IPS-18a (cell line): ENCODE measurements at regions not wholly inside any gene's neighbourhood (a gene's known extent, or its start where the extent isn't known, plus 50 kb on each side); places are given as distances from the start of the nearest gene placed in this dataset.
A peak's percentile ranks its signal among the peaks of the same experiment; 100 is the strongest.
"Not testable (repeated sequence)": the region's sequence is repeated elsewhere in the genome, so short reads cannot be mapped to it uniquely, and the experiment has no call there.

Experiments used
- H3K27ac ChIP-seq: one replicate; pipeline ENCODE4 v1.5.1; 2013; ENCODE audit warnings: low read length
- H3K27me3 ChIP-seq: one replicate; pipeline ENCODE4 v1.6.1; 2013; ENCODE audit warnings: mild to moderate bottlenecking, low read length; ENCODE audit not compliant: control insufficient read depth, insufficient read depth
- H3K36me3 ChIP-seq: one replicate; pipeline ENCODE4 v1.6.1; 2013; ENCODE audit warnings: low read depth, low read length; ENCODE audit not compliant: control insufficient read depth
- H3K4me1 ChIP-seq: one replicate; pipeline ENCODE4 v1.6.1; 2013; ENCODE audit warnings: low read depth, low read length; ENCODE audit not compliant: control insufficient read depth
- H3K4me3 ChIP-seq: one replicate; pipeline ENCODE4 v1.5.1; 2013; ENCODE audit warnings: low read length
- H3K9ac ChIP-seq: one replicate; pipeline ENCODE4 v1.6.1; 2013; ENCODE audit warnings: mild to moderate bottlenecking, low read length, moderate library complexity
- H3K9me3 ChIP-seq: one replicate; pipeline ENCODE4 v1.6.1; 2013; ENCODE audit warnings: low read depth, low read length; ENCODE audit not compliant: control insufficient read depth

- no peak overlapping the region for H3K9ac ChIP-seq
- no peaks in the 10 kb centered on the region for H3K9me3 ChIP-seq
- H3K27me3 ChIP-seq, result no peaks in the 10 kb centered on the region
- H3K36me3 ChIP-seq, result no peaks in the 10 kb centered on the region
- H3K4me3 ChIP-seq, result no peak overlapping the region
- no peaks in the 10 kb centered on the region for H3K4me1 ChIP-seq
- no peak overlapping the region for H3K27ac ChIP-seq
Observed at GRCh38 chr1:818618-819291, 105.0 kb upstream of the SAMD11 start.

GRCh38 chr1:820962-821361 lies 102.8 kb upstream of the SAMD11 start:
- no peak overlapping the region for H3K4me3 ChIP-seq

GRCh38 chr1:826808-827207 lies 96.9 kb upstream of the SAMD11 start:
- not testable (repeated sequence) for H3K9me3 ChIP-seq, H3K36me3 ChIP-seq, H3K27ac ChIP-seq

More at GRCh38 chr1:820962-821361, 102.8 kb upstream of the SAMD11 start:
- no peak overlapping the region for H3K27ac ChIP-seq
- H3K9me3 ChIP-seq, result no peaks in the 10 kb centered on the region
- H3K36me3 ChIP-seq, result no peaks in the 10 kb centered on the region
- H3K27me3 ChIP-seq, result no peaks in the 10 kb centered on the region
- no peak overlapping the region for H3K9ac ChIP-seq
- H3K4me1 ChIP-seq, result no peaks in the 10 kb centered on the region

GRCh38 chr1:827211-828063 lies 96.3 kb upstream of the SAMD11 start:
- H3K9me3 ChIP-seq, H3K36me3 ChIP-seq, H3K4me1 ChIP-seq, H3K9ac ChIP-seq, H3K27me3 ChIP-seq, H3K27ac ChIP-seq: not testable (repeated sequence)
- peak overlapping the region; percentile 65 for H3K4me3 ChIP-seq

More at GRCh38 chr1:826808-827207, 96.9 kb upstream of the SAMD11 start:
- Histone ChIP-seq H3K9ac (peak overlapping the region; percentile 42), H3K4me3 (peak overlapping the region; percentile 65)
- not testable (repeated sequence) for H3K27me3 ChIP-seq, H3K4me1 ChIP-seq

- H3K4me3 ChIP-seq, H3K9me3 ChIP-seq, H3K36me3 ChIP-seq, H3K27me3 ChIP-seq, H3K9ac ChIP-seq, H3K27ac ChIP-seq, H3K4me1 ChIP-seq: not testable (repeated sequence)
Observed at GRCh38 chr1:829324-829723, 94.4 kb upstream of the SAMD11 start.

- H3K4me1 ChIP-seq, H3K9ac ChIP-seq, H3K9me3 ChIP-seq: not testable (repeated sequence)
Observed at GRCh38 chr1:829932-830331, 93.8 kb upstream of the SAMD11 start.

GRCh38 chr1:830750-831149 lies 93.0 kb upstream of the SAMD11 start:
- not testable (repeated sequence) for H3K27me3 ChIP-seq, H3K4me1 ChIP-seq, H3K27ac ChIP-seq, H3K36me3 ChIP-seq, H3K9ac ChIP-seq, H3K9me3 ChIP-seq, H3K4me3 ChIP-seq

More at GRCh38 chr1:829932-830331, 93.8 kb upstream of the SAMD11 start:
- H3K4me3 ChIP-seq, H3K27ac ChIP-seq, H3K36me3 ChIP-seq, H3K27me3 ChIP-seq: not testable (repeated sequence)

- Histone ChIP-seq H3K9ac (no peak overlapping the region), H3K36me3 (no peaks in the 10 kb centered on the region), H3K27me3 (no peaks in the 10 kb centered on the region)
Observed at GRCh38 chr1:831522-831921, 92.2 kb upstream of the SAMD11 start.

GRCh38 chr1:832136-832535 lies 91.6 kb upstream of the SAMD11 start:
- Histone ChIP-seq H3K9me3 (no peaks in the 10 kb centered on the region), H3K4me3 (no peak overlapping the region), H3K27ac (no peak overlapping the region), H3K27me3 (no peaks in the 10 kb centered on the region), H3K4me1 (no peaks in the 10 kb centered on the region), H3K9ac (no peak overlapping the region), H3K36me3 (no peaks in the 10 kb centered on the region)

More at GRCh38 chr1:831522-831921, 92.2 kb upstream of the SAMD11 start:
- Histone ChIP-seq H3K4me1 (no peaks in the 10 kb centered on the region), H3K9me3 (no peaks in the 10 kb centered on the region), H3K4me3 (no peak overlapping the region), H3K27ac (no peak overlapping the region)

- not testable (repeated sequence) for H3K27ac ChIP-seq, H3K27me3 ChIP-seq, H3K4me3 ChIP-seq, H3K36me3 ChIP-seq, H3K9ac ChIP-seq, H3K9me3 ChIP-seq, H3K4me1 ChIP-seq
Observed at GRCh38 chr1:833226-833625, 90.5 kb upstream of the SAMD11 start.

- not testable (repeated sequence) for H3K27me3 ChIP-seq, H3K9me3 ChIP-seq, H3K27ac ChIP-seq, H3K36me3 ChIP-seq, H3K4me3 ChIP-seq, H3K9ac ChIP-seq, H3K4me1 ChIP-seq
Observed at GRCh38 chr1:835509-835908, 88.2 kb upstream of the SAMD11 start.

GRCh38 chr1:837601-838000 lies 86.1 kb upstream of the SAMD11 start:
- not testable (repeated sequence) for H3K9me3 ChIP-seq, H3K27me3 ChIP-seq, H3K36me3 ChIP-seq, H3K27ac ChIP-seq, H3K4me1 ChIP-seq, H3K4me3 ChIP-seq, H3K9ac ChIP-seq
